ENCODE measurements at regions not wholly inside any gene's neighbourhood (a gene's known extent, or its start where the extent isn't known, plus 50 kb on each side); places are given as distances from the start of the nearest gene placed in this dataset.
"Not testable (repeated sequence)": the region's sequence is repeated elsewhere in the genome, so short reads cannot be mapped to it uniquely, and the experiment has no call there.

GRCh38 chr10:84626397-84627087, 298.2 kb downstream of the CCSER2 start:
- H3K4me1 Mint-ChIP-seq = no peaks in the 10 kb centered on the region
- no peak overlapping the region for H3K27ac ChIP-seq (ENCODE audit: low read depth, low read length)
- CTCF ChIA-PET (ENCODE audit: partially characterized antibody) = no interaction called here
- peaks cover 0 to 2% (median 0%) of the 10 kb centered on the region in 8 donors for H3K9me3 Mint-ChIP-seq
- no peak overlapping the region for H3K4me3 ChIP-seq (ENCODE audit: low read length in 2 of 2)
- intact Hi-C loops (cut with micrococcal nuclease) = no loop called here
- no peaks in the 10 kb centered on the region for H3K36me3 Mint-ChIP-seq
- H3K4me1 ChIP-seq (ENCODE audit: insufficient read depth, low read length) = no peaks in the 10 kb centered on the region
- H3K27ac Mint-ChIP-seq = no peak overlapping the region
- H3K36me3 ChIP-seq (ENCODE audit: insufficient read depth, low read length) = no peaks in the 10 kb centered on the region
- H3K4me3 Mint-ChIP-seq = no peak overlapping the region
- POLR2A ChIA-PET (ENCODE audit: partially characterized antibody) = no interaction called here
- H3K27me3 ChIP-seq (ENCODE audit: insufficient read depth, low read length) = no peaks in the 10 kb centered on the region
- H3K9me3 ChIP-seq (ENCODE audit: control insufficient read depth in 1 of 2, low read length in 2 of 2) = no peaks in the 10 kb centered on the region
- H3K27me3 Mint-ChIP-seq = peaks cover 3 to 4% of the 10 kb centered on the region in 2 donors
- DNase-seq = no peak

- Histone ChIP-seq H3K9me3 (ENCODE audit: control insufficient read depth in 1 of 2, low read length in 2 of 2) (no peaks in the 10 kb centered on the region), H3K27ac (ENCODE audit: low read depth, low read length) (no peak overlapping the region), H3K36me3 (ENCODE audit: insufficient read depth, low read length) (no peaks in the 10 kb centered on the region), H3K4me1 (ENCODE audit: insufficient read depth, low read length) (no peaks in the 10 kb centered on the region), H3K4me3 (ENCODE audit: low read length in 2 of 2) (no peak overlapping the region), H3K27me3 (ENCODE audit: insufficient read depth, low read length) (no peaks in the 10 kb centered on the region)
- Mint-ChIP-seq H3K4me3 (no peak overlapping the region), H3K27me3 (peaks cover 0 to 4% of the 10 kb centered on the region in 2 donors), H3K27ac (no peak overlapping the region), H3K4me1 (no peaks in the 10 kb centered on the region), H3K9me3 (peaks cover 0 to 1% (median 0%) of the 10 kb centered on the region in 8 donors), H3K36me3 (no peaks in the 10 kb centered on the region)
- ChIA-PET POLR2A (ENCODE audit: partially characterized antibody) (no interaction called here), CTCF (ENCODE audit: partially characterized antibody) (interaction anchor here (1.2 kb wide), 1 partner anchor 15 kb away, joined by 3 read pairs; no protein-coding TSS in a partner anchor)
- intact Hi-C loops (cut with micrococcal nuclease) = no loop called here
- no peak for DNase-seq
These were observed 304.5 kb downstream of the CCSER2 start for GRCh38 chr10:84632866-84633265.

GRCh38 chr10:84634636-84635035, 306.2 kb downstream of the CCSER2 start:
- no peak overlapping the region for H3K27ac ChIP-seq (ENCODE audit: low read depth, low read length)
- Mint-ChIP-seq H3K27ac (no peak overlapping the region), H3K27me3 (peaks cover 4% of the 10 kb centered on the region in 2 donors), H3K36me3 (no peaks in the 10 kb centered on the region), H3K4me1 (no peaks in the 10 kb centered on the region), H3K9me3 (peaks cover 0 to 4% (median 0%) of the 10 kb centered on the region in 8 donors), H3K4me3 (no peak overlapping the region)
- no peaks in the 10 kb centered on the region for H3K9me3 ChIP-seq (ENCODE audit: control insufficient read depth in 1 of 2, low read length in 2 of 2)
- intact Hi-C loops (cut with micrococcal nuclease) = no loop called here
- no peaks in the 10 kb centered on the region for H3K27me3 ChIP-seq (ENCODE audit: insufficient read depth, low read length)
- H3K4me3 ChIP-seq (ENCODE audit: low read length in 2 of 2) = no peak overlapping the region
- ChIA-PET POLR2A (ENCODE audit: partially characterized antibody) (no interaction called here), CTCF (ENCODE audit: partially characterized antibody) (no interaction called here)
- DNase-seq = no peak
- H3K36me3 ChIP-seq (ENCODE audit: insufficient read depth, low read length) = no peaks in the 10 kb centered on the region
- no peaks in the 10 kb centered on the region for H3K4me1 ChIP-seq (ENCODE audit: insufficient read depth, low read length)

GRCh38 chr10:84650628-84651027, 322.2 kb downstream of the CCSER2 start:
- H3K9me3 ChIP-seq (ENCODE audit: control insufficient read depth in 1 of 2, low read length in 2 of 2); H3K27ac ChIP-seq (ENCODE audit: low read depth, low read length); H3K36me3 ChIP-seq (ENCODE audit: insufficient read depth, low read length); H3K9me3 Mint-ChIP-seq; H3K36me3 Mint-ChIP-seq; DNase-seq; POLR2A ChIA-PET (ENCODE audit: partially characterized antibody); H3K27ac Mint-ChIP-seq; H3K27me3 Mint-ChIP-seq; H3K4me1 Mint-ChIP-seq; H3K27me3 ChIP-seq (ENCODE audit: insufficient read depth, low read length); H3K4me1 ChIP-seq (ENCODE audit: insufficient read depth, low read length); intact Hi-C loops (cut with micrococcal nuclease); CTCF ChIA-PET (ENCODE audit: partially characterized antibody); H3K4me3 ChIP-seq (ENCODE audit: low read length in 2 of 2); H3K4me3 Mint-ChIP-seq: not testable (repeated sequence)

GRCh38 chr10:84654671-84655070, 326.3 kb downstream of the CCSER2 start:
- POLR2A ChIA-PET (ENCODE audit: partially characterized antibody) = no interaction called here
- intact Hi-C loops (cut with micrococcal nuclease) = no loop called here
- Mint-ChIP-seq H3K36me3 (no peaks in the 10 kb centered on the region), H3K9me3 (peaks cover 0 to 4% (median 0%) of the 10 kb centered on the region in 8 donors), H3K27me3 (peaks cover 4 to 8% of the 10 kb centered on the region in 2 donors), H3K4me3 (no peak overlapping the region), H3K4me1 (no peaks in the 10 kb centered on the region), H3K27ac (no peak overlapping the region)
- DNase-seq = no peak
- no peak overlapping the region for H3K27ac ChIP-seq (ENCODE audit: low read depth, low read length)
- no peaks in the 10 kb centered on the region for H3K9me3 ChIP-seq (ENCODE audit: control insufficient read depth in 1 of 2, low read length in 2 of 2)
- H3K27me3 ChIP-seq (ENCODE audit: insufficient read depth, low read length) = no peaks in the 10 kb centered on the region
- H3K4me1 ChIP-seq (ENCODE audit: insufficient read depth, low read length) = no peaks in the 10 kb centered on the region
- H3K4me3 ChIP-seq (ENCODE audit: low read length in 2 of 2) = no peak overlapping the region
- CTCF ChIA-PET (ENCODE audit: partially characterized antibody) = no interaction called here
- H3K36me3 ChIP-seq (ENCODE audit: insufficient read depth, low read length) = no peaks in the 10 kb centered on the region

GRCh38 chr10:84659027-84659426, 330.6 kb downstream of the CCSER2 start:
- no peak overlapping the region for H3K27ac Mint-ChIP-seq

GRCh38 chr10:84659497-84660439, 331.4 kb downstream of the CCSER2 start:
- Mint-ChIP-seq H3K9me3 (no peaks in the 10 kb centered on the region), H3K36me3 (no peaks in the 10 kb centered on the region), H3K4me1 (no peaks in the 10 kb centered on the region), H3K27me3 (peaks cover 0 to 3% of the 10 kb centered on the region in 2 donors), H3K27ac (no peak overlapping the region), H3K4me3 (no peak overlapping the region)
- intact Hi-C loops (cut with micrococcal nuclease) = loop anchor here (2.0 kb wide), 1 partner anchor 53 kb away; no protein-coding TSS in a partner anchor
- DNase-seq = no peak
- no peaks in the 10 kb centered on the region for H3K9me3 ChIP-seq (ENCODE audit: control insufficient read depth in 1 of 2, low read length in 2 of 2)
- ChIA-PET CTCF (ENCODE audit: partially characterized antibody) (no interaction called here), POLR2A (ENCODE audit: partially characterized antibody) (no interaction called here)
- no peaks in the 10 kb centered on the region for H3K27me3 ChIP-seq (ENCODE audit: insufficient read depth, low read length)
- no peaks in the 10 kb centered on the region for H3K4me1 ChIP-seq (ENCODE audit: insufficient read depth, low read length)
- no peaks in the 10 kb centered on the region for H3K36me3 ChIP-seq (ENCODE audit: insufficient read depth, low read length)
- no peak overlapping the region for H3K27ac ChIP-seq (ENCODE audit: low read depth, low read length)
- H3K4me3 ChIP-seq (ENCODE audit: low read length in 2 of 2) = no peak overlapping the region

More at GRCh38 chr10:84659027-84659426, 330.6 kb downstream of the CCSER2 start:
- Histone ChIP-seq H3K36me3 (ENCODE audit: insufficient read depth, low read length) (no peaks in the 10 kb centered on the region), H3K4me3 (ENCODE audit: low read length in 2 of 2) (no peak overlapping the region), H3K27me3 (ENCODE audit: insufficient read depth, low read length) (no peaks in the 10 kb centered on the region), H3K9me3 (ENCODE audit: control insufficient read depth in 1 of 2, low read length in 2 of 2) (no peaks in the 10 kb centered on the region), H3K4me1 (ENCODE audit: insufficient read depth, low read length) (no peaks in the 10 kb centered on the region), H3K27ac (ENCODE audit: low read depth, low read length) (no peak overlapping the region)
- peaks cover 0 to 3% of the 10 kb centered on the region in 2 donors for H3K27me3 Mint-ChIP-seq
- ChIA-PET CTCF (ENCODE audit: partially characterized antibody) (no interaction called here), POLR2A (ENCODE audit: partially characterized antibody) (no interaction called here)
- DNase-seq = no peak
- intact Hi-C loops (cut with micrococcal nuclease) = no loop called here
- no peaks in the 10 kb centered on the region for H3K9me3 Mint-ChIP-seq
- H3K4me3 Mint-ChIP-seq = no peak overlapping the region
- H3K4me1 Mint-ChIP-seq = no peaks in the 10 kb centered on the region
- H3K36me3 Mint-ChIP-seq = no peaks in the 10 kb centered on the region

Measured in CD4-positive, alpha-beta memory T cell (primary cell).